H1 (cell line): ENCODE measurements at regions not wholly inside any gene's neighbourhood (a gene's known extent, or its start where the extent isn't known, plus 50 kb on each side); places are given as distances from the start of the nearest gene placed in this dataset.
A peak's percentile ranks its signal among the peaks of the same experiment; 100 is the strongest.

Source experiments
- CTCF ChIA-PET: fragments of 300-600 bp; sonication (Branson Sonifier 250); formaldehyde crosslinking; loops from one replicate; lab custom pipeline; 2021; ENCODE audit not compliant: partially characterized antibody; lab: Charles Lee
- POLR2A ChIA-PET: fragments of 300-600 bp; sonication (Branson Sonifier 250); formaldehyde crosslinking; loops from one replicate; lab custom pipeline; 2021; ENCODE audit warnings: inconsistent platforms; ENCODE audit not compliant: partially characterized antibody; lab: Charles Lee
- DNase-seq, 2 experiments: peaks; one replicate each; pipeline versions ENCODE4 v3.0.0 to v3.0.0-alpha.2; 2010 to 2022; ENCODE audit warnings: low spot score in 2 of 2, low read depth in 1 of 2, mixed read lengths in 1 of 2
- FAIRE-seq: peaks from 2 replicates; lab custom pipeline; 2011; peaks lifted over from hg19 to GRCh38; lab: Jason Lieb, UNC
- H2AFZ ChIP-seq: 2 replicates; pipeline ENCODE4 v1.8.1; 2012; ENCODE audit warnings: low read length, inconsistent platforms
- H2AK5ac ChIP-seq: 2 replicates; pipeline ENCODE4 v1.6.1; 2013; ENCODE audit warnings: low read depth, low read length
- H2BK120ac ChIP-seq: replicated peaks from 2 replicates; pipeline ENCODE3; 2013; ENCODE audit warnings: low read depth, low read length, inconsistent platforms
- H2BK12ac ChIP-seq: 2 replicates; pipeline ENCODE4 v1.6.1; 2013; ENCODE audit warnings: low read depth, low read length
- H2BK15ac ChIP-seq: 2 replicates; pipeline ENCODE4 v1.6.1; 2013; ENCODE audit warnings: low read length
- H2BK20ac ChIP-seq: 2 replicates; pipeline ENCODE4 v1.6.1; 2013; ENCODE audit warnings: low read length
- H2BK5ac ChIP-seq: 2 replicates; pipeline ENCODE4 v1.6.1; 2013; ENCODE audit warnings: low read depth, low read length
- H3K14ac ChIP-seq: 2 replicates; pipeline ENCODE4 v1.6.1; 2013; ENCODE audit warnings: inconsistent platforms; ENCODE audit not compliant: insufficient read length
- H3K18ac ChIP-seq: 2 replicates; pipeline ENCODE4 v1.6.1; 2013; ENCODE audit warnings: low read length; ENCODE audit errors: extremely low read depth
- H3K23ac ChIP-seq: 2 replicates; pipeline ENCODE4 v1.6.1; 2013; ENCODE audit warnings: inconsistent platforms; ENCODE audit not compliant: insufficient read length
- H3K23me2 ChIP-seq: 2 replicates; pipeline ENCODE4 v1.6.1; 2013; ENCODE audit warnings: low read depth, low read length
- H3K27ac ChIP-seq: 2 replicates; pipeline ENCODE4 v1.6.1; 2011; ENCODE audit warnings: low read depth, low read length, inconsistent platforms
- H3K27me3 ChIP-seq, 4 experiments: replicated peaks in 1 of 4; 1 replicate in 1 of 4; 2 replicates in 3 of 4; pipeline versions ENCODE4 v1.6.1 to v1.8.1; 2011 to 2013; ENCODE audit warnings: low read length in 3 of 4, mild to moderate bottlenecking in 3 of 4, inconsistent platforms in 2 of 4, mixed read lengths in 2 of 4, moderate library complexity in 1 of 4; ENCODE audit not compliant: control insufficient read depth in 3 of 4, insufficient read depth in 3 of 4; ENCODE audit errors: extremely low read depth in 1 of 4
- H3K36me3 ChIP-seq, 4 experiments: 2 replicates each; pipeline versions ENCODE4 v1.6.1 to v1.8.1; 2011 to 2013; ENCODE audit warnings: mild to moderate bottlenecking in 4 of 4, low read length in 3 of 4, moderate library complexity in 2 of 4, control low read depth in 1 of 4, inconsistent platforms in 1 of 4; ENCODE audit not compliant: insufficient read depth in 4 of 4, control insufficient read depth in 2 of 4
- H3K4ac ChIP-seq: replicated peaks from 2 replicates; pipeline ENCODE3; 2013; ENCODE audit warnings: low read length, low read depth, mixed read lengths, inconsistent platforms; ENCODE audit not compliant: insufficient read length
- H3K4me1 ChIP-seq, 4 experiments: replicated peaks in 1 of 4; 1 replicate in 1 of 4; 2 replicates in 3 of 4; pipeline versions ENCODE4 v1.6.1 to v1.8.1; 2011 to 2013; ENCODE audit warnings: low read length in 3 of 4, inconsistent platforms in 2 of 4, mixed read lengths in 1 of 4; ENCODE audit not compliant: insufficient read depth in 4 of 4, control insufficient read depth in 3 of 4
- H3K4me2 ChIP-seq, 2 experiments: 2 replicates each; pipeline versions ENCODE4 v1.6.1 to v1.8.1; 2011 to 2013; ENCODE audit warnings: low read depth in 2 of 2, low read length in 2 of 2, control low read depth in 1 of 2, inconsistent platforms in 1 of 2, mild to moderate bottlenecking in 1 of 2; ENCODE audit not compliant: insufficient read depth in 1 of 2
- H3K4me3 ChIP-seq, 4 experiments: fragments of 200-600, 300-600 bp in 1 of 4; sonication (generic), shearing (Covaris generic), sonication (Bioruptor Twin) in 1 of 4; 2 replicates each; pipeline versions ENCODE4 v1.5.1 to v1.8.1; 2011 to 2016; ENCODE audit warnings: low read length in 4 of 4, low read depth in 3 of 4, control low read depth in 2 of 4, inconsistent platforms in 2 of 4, mild to moderate bottlenecking in 2 of 4, mixed read lengths in 1 of 4, moderate library complexity in 1 of 4; ENCODE audit not compliant: insufficient read depth in 2 of 4; ENCODE audit errors: extremely low read depth in 1 of 4
- H3K56ac ChIP-seq: replicated peaks from 2 replicates; pipeline ENCODE3; 2013; ENCODE audit warnings: low read depth, mild to moderate bottlenecking, mixed read lengths, low read length, inconsistent platforms; ENCODE audit not compliant: insufficient read length
- H3K79me1 ChIP-seq: 2 replicates; pipeline ENCODE4 v1.6.1; 2013; ENCODE audit warnings: low read depth, low read length, control low read depth
- H3K79me2 ChIP-seq, 2 experiments: 2 replicates each; pipeline versions ENCODE4 v1.6.1 to v1.8.1; 2012 to 2013; ENCODE audit warnings: low read length in 2 of 2, mild to moderate bottlenecking in 2 of 2, inconsistent platforms in 1 of 2; ENCODE audit not compliant: insufficient read depth in 2 of 2, control insufficient read depth in 1 of 2
- H3K9ac ChIP-seq, 4 experiments: replicated peaks in 1 of 4; 1 replicate in 1 of 4; 2 replicates in 3 of 4; pipeline versions ENCODE4 v1.6.1 to v1.8.1; 2011 to 2013; ENCODE audit warnings: low read depth in 3 of 4, low read length in 3 of 4, control low read depth in 2 of 4, mild to moderate bottlenecking in 2 of 4, moderate library complexity in 2 of 4, inconsistent platforms in 1 of 4; ENCODE audit errors: extremely low read depth in 1 of 4
- H3K9me3 ChIP-seq, 2 experiments: 2 replicates each; pipeline versions ENCODE4 v1.6.1 to v1.8.1; 2012 to 2013; ENCODE audit warnings: mild to moderate bottlenecking in 2 of 2, moderate library complexity in 2 of 2, control low read depth in 1 of 2, inconsistent platforms in 1 of 2, low read depth in 1 of 2, low read length in 1 of 2, mixed read lengths in 1 of 2; ENCODE audit not compliant: insufficient read depth in 2 of 2
- H4K20me1 ChIP-seq, 2 experiments: replicated peaks in 1 of 2; 2 replicates each; pipeline versions ENCODE3 to v1.8.1; 2011 to 2013; ENCODE audit warnings: inconsistent platforms in 2 of 2, low read length in 2 of 2, mild to moderate bottlenecking in 1 of 2; ENCODE audit not compliant: insufficient read depth in 2 of 2, control insufficient read depth in 1 of 2
- H4K5ac ChIP-seq: 2 replicates; pipeline ENCODE4 v1.6.1; 2013; ENCODE audit warnings: low read length, low read depth, mixed read lengths, inconsistent platforms; ENCODE audit not compliant: insufficient read length
- H4K8ac ChIP-seq: 2 replicates; pipeline ENCODE4 v1.8.0; 2013; ENCODE audit warnings: mild to moderate bottlenecking, moderate library complexity, low read length, inconsistent platforms; ENCODE audit not compliant: insufficient read depth; ENCODE audit errors: extremely low read depth
- H4K91ac ChIP-seq: replicated peaks from 2 replicates; pipeline ENCODE3; 2013; ENCODE audit warnings: low read length, mixed read lengths, inconsistent platforms; ENCODE audit not compliant: insufficient read length
- E2F6 ChIP-seq: IDR thresholded peaks from 2 replicates; pipeline ENCODE4 v1.6.1; 2012; ENCODE audit warnings: inconsistent platforms
- EZH2 ChIP-seq: fragments of 200-600 bp; sonication (generic); IDR thresholded peaks from 2 replicates; pipeline ENCODE4 v1.7.1; 2012; ENCODE audit warnings: low read depth, mild to moderate bottlenecking, moderate library complexity, low read length, inconsistent platforms; ENCODE audit not compliant: severe bottlenecking
- JUND ChIP-seq: IDR thresholded peaks from 2 replicates; pipeline ENCODE4 v1.6.1; 2011; ENCODE audit warnings: mild to moderate bottlenecking, improper control_type of control experiment, low read length
- MAFK ChIP-seq: IDR thresholded peaks from 2 replicates; pipeline ENCODE4 v1.6.1; 2012; ENCODE audit warnings: low read depth, mild to moderate bottlenecking, improper control_type of control experiment, low read length
- POLR2A ChIP-seq, 2 experiments: IDR thresholded peaks; 1 replicate in 1 of 2; 2 replicates in 1 of 2; pipeline ENCODE4 v1.6.1; 2011; ENCODE audit warnings: low read depth in 2 of 2, low read length in 2 of 2, mild to moderate bottlenecking in 2 of 2; ENCODE audit errors: control extremely low read depth in 1 of 2
- TBP ChIP-seq: IDR thresholded peaks from 2 replicates; pipeline ENCODE4 v1.6.1; 2011; ENCODE audit warnings: low read depth, low read length, improper control_type of control experiment
- WGBS, 2 experiments: shearing (Covaris generic) in 1 of 2; methylation state at CpG; one replicate each; pipeline versions ENCODE4 v1.1.6 to v1.1.7; 2013 to 2015; ENCODE audit warnings: low lambda C conversion rate in 2 of 2, mixed read lengths in 2 of 2, inconsistent platforms in 1 of 2, low coverage in 1 of 2, missing lambda C conversion rate in 1 of 2; ENCODE audit not compliant: insufficient replicate concordance in 2 of 2, insufficient coverage in 1 of 2, insufficient read length in 1 of 2; ENCODE audit errors: extremely low coverage in 1 of 2, missing lambda C conversion rate in 1 of 2; 5-methylcytosine and 5-hydroxymethylcytosine counted together

GRCh38 chr1:5779608-5780323 lies 212.5 kb downstream of the NPHP4 start:
- Histone ChIP-seq H3K9me3 (no peaks in the 10 kb centered on the region), H3K23ac (no peak overlapping the region), H3K79me2 (no peaks in the 10 kb centered on the region), H3K79me1 (no peaks in the 10 kb centered on the region), H2AFZ (no peak overlapping the region), H4K8ac (no peak overlapping the region), H3K27ac (no peak overlapping the region), H3K56ac (no peak overlapping the region), H2BK120ac (no peak overlapping the region), H3K14ac (no peak overlapping the region), H3K4ac (no peak overlapping the region), H2BK20ac (no peak overlapping the region), H3K4me3 (no peak overlapping the region), H4K20me1 (no peaks in the 10 kb centered on the region), H3K9ac (no peak overlapping the region), H3K4me2 (no peak overlapping the region), H2BK12ac (no peak overlapping the region), H2BK15ac (0 out of 2 replicates have a peak overlapping the region, but pooled peaks have one; percentile 61), H3K23me2 (no peaks in the 10 kb centered on the region), H4K5ac (no peak overlapping the region), H3K4me1 (no peaks in the 10 kb centered on the region; a peak in 1 of 7 replicates), H2BK5ac (no peak overlapping the region), H3K27me3 (no peaks in the 10 kb centered on the region), H3K18ac (no peak overlapping the region), H2AK5ac (no peak overlapping the region), H3K36me3 (no peaks in the 10 kb centered on the region), H4K91ac (no peak overlapping the region)
- CTCF ChIA-PET = interaction anchor here (0.8 to 2.1 kb wide), 3 partner anchors 27 to 159 kb away, joined by 3 to 4 read pairs (median 4); no protein-coding TSS in a partner anchor
- DNase-seq (no peak), FAIRE-seq (no peak)
- POLR2A ChIA-PET = interaction anchor here (0.9 kb wide), 1 partner anchor 20 kb away, joined by 4 read pairs; no protein-coding TSS in a partner anchor
- 92% methylated on average over 21 of the region's 24 CpGs; no CpG with 5 or more reads in 1 of the 2 experiments for WGBS, 2 experiments
- TF ChIP-seq MAFK (no peak), POLR2A (IDR thresholded peaks at IDR 0.05; ENCODE audit: control extremely low read depth in 1 of 2, low read depth in 2 of 2, low read length in 2 of 2) (no peak), E2F6 (no peak), TBP (no peak), JUND (no peak), EZH2 (no peak)
